ENCODE measurements at regions not wholly inside any gene's neighbourhood (a gene's known extent, or its start where the extent isn't known, plus 50 kb on each side); places are given as distances from the start of the nearest gene placed in this dataset.
"Not testable (repeated sequence)": the region's sequence is repeated elsewhere in the genome, so short reads cannot be mapped to it uniquely, and the experiment has no call there.

DNA sequence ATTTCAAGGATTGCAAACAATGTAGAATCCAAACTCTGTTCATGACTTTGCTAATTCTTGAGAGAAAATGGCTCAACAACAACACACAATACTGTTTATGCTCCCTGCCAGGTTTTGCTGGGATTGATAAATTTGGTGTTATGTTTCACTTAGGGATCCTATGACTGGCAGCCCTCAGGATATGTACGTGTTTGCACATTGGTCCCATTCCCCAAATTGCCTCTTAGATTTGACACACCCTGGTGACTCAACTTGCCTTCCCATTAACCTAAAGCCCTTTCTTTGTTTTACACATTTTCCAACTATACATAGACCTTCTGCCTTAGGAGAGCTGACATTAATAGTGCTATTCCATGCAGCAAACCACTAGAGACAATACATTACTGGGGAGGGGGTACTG lies 809.4 kb upstream of the AMELY start:
- no peak for DNase-seq

DNA sequence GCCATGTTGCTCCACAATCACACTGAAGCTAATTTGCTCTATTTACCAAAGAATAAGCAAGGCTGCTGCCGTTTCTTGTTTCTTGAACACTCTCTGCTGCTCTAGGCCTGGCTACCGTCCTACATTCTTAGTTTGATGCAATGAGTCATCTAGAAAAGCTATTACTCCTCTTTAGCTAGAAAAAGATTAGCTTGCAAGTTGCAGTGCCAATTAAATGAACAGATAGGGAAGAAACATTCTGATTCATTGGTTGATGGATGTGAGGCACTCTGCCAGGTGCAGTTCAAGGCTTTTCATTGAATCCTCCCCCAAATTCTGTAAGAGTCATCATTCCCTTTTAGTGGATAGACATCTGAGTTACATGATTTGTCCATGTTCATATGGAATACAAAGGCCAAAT lies 807.7 kb upstream of the AMELY start:
- no peak for DNase-seq

DNA sequence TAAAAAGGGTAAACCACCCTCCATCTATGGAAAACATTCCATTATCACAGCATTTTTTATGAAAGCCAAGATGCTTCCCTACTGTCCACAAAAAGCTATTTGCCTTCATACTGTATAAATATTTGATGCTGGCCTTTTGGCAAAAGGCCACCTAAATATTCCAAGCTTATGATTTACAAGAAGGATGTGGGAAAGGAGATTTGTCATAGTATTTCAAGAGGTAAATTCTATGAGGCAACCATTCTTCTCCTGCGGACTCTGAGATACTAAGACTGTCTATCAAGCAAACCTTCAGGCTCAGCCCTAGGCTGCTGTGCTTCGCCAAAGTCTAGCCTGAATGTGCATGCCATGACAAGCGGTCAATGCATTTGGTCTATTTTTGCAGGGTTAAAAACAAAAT lies 807.1 kb upstream of the AMELY start:
- no peak for DNase-seq

DNA sequence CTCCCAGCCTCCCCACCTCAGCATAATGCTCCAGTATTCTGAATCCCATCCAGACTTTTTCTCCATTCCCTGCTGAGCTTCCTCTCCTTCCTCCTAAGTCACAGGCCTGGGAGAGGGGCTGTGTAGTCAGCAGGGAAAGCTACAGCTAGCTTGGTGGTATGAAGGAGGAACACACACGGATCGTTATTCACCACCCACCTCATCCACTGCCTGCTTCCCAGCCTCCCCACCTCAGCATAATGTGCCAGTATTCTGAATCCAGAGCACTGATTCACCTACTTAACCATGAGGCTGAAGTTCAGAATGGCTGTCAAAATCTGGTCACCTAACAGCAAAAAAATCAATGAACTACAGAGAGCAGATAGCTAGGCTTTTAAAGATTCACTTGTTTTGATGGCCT lies 806.6 kb upstream of the AMELY start:
- DNase-seq = no peak

DNA sequence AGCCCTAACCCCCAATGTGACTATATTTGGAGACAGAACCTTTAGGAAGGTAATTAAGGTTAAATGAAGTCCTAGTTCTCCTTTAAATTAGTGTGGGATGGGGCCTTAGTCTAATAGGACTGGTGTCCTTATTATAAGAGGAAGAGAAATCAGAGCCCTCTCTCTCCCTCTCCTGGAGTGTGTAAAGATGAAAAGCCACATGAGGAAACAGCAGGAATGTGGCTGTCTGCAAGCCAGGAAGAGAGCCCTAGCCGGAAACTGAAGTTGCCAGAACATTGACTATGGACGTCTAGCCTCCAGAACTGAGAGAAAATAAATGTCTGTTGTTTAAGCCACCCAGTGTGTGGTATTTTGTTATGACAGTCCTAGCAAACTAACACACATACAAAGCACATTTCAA lies 802.9 kb upstream of the AMELY start:
- no peak for DNase-seq

DNA sequence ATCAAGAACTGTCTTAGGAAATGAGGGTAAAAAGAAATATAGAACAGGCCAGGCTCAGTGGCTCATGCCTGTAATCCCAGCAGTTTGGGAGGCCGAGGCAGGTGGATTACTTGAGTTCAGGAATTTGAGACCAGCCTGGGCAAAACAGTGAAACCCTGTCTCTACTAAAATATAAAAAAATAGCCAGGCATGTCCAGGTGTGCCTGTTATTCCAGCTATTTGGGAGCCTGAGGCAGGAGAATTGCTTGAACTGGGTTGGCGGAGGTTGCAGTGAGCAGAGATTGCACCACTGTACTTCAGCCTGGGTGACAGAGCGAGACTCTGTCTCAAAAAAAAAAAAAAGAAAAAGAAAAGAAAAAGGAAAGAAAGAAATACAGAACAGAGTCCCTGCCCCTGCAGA lies 802.2 kb upstream of the AMELY start:
- DNase-seq = not testable (repeated sequence)

DNA sequence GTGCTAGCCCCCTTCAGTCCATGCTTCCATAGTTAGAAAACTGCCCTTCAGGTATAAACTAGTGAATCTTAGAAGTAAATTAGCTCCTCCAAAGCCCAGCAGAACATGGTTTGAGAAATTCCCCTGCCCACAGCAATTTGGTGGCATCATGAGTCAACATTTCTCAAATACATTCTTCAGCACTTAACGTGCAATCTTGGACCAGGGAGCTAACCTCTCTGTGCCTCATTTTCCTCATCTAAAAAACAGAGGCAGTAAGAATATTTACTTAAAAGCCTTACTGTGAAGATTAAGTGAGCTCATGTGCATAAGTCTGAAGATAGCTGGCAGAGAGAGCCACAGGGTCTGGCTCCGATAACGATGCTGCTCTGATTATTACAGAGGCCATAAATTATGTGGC lies 800.7 kb upstream of the AMELY start:
- DNase-seq = no peak

DNA sequence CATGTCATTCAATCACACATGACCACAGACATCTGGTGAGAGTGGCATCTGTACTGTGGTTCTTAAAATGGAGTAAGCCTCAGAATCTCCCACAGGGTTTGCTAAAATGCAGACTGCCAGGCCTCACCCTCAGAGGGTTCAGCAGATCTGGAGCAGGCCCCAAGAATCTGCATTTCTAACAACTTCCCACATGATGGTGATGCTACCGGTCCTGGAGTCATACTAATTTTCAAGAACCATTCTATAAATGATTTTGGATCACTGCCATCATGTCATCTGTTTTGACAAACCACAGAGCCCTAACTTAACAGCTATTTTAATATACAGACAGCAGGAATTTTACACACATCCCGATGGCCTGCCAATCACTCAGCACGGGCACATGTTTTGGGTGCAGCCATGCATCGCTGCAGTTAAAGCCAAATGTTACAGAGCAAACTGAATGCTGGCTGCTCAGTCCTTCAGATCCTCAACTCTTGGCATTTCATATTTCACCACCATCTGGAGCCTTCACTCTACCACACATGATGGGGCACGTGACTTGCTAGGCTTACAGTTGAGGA lies 792.1 kb upstream of the AMELY start:
- no peak for DNase-seq

DNA sequence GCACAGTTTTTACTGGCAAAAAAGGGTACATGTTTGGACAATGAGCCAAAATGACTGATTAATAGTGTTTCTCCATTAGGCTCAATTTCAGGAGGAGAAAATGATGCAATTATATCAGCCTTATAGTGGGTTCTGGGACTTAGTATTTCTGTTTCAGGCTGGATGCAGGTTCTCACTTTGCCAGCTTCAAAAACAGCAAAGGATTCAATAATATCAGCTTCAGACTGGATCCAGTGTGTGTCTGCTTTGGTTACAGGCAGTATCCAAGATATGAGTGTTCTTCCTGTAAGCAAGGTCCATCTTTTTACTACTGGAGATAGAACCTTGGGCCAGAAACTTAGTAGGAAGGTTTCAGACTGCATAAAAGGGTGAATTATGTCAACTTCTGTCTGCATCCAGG lies 790.9 kb upstream of the AMELY start:
- DNase-seq = no peak

DNA sequence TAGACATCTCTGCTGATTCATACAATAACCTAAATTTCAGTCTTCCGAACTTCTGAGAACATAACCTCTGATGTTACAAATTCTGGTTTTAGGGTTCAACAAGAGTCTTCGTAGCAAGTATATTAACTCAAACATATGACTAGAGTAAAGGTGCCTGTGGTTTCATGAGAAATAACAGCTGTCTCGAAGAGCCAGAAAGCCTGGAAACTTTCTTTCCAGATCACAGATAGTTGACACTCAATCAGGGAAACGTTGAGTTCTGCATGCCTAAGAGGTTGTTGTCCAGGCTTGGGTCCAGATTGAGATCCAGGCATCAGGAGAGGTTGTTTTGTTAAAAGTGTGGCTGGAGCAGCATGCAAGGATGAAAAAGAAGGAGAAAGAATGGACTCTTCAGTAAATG lies 790.1 kb upstream of the AMELY start:
- DNase-seq = no peak

DNA sequence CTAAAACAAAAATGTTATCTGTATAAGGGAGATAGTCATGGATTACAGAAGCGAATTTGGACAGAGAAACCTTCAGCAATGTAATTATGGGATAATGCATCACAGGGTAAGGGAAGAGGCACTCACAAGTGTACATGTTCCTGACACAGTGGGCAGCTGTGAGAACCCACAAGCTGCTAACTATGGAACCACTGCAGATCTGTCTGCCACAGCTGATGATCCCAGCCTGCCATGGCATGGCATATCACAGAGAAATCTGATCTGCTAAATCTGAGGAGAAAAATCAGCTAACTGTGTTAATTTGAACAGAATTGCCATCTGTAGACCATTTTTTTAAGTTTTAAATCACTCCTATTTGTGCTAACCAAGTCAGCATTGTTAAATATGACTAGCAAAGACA lies 786.0 kb upstream of the AMELY start:
- no peak for DNase-seq

DNA sequence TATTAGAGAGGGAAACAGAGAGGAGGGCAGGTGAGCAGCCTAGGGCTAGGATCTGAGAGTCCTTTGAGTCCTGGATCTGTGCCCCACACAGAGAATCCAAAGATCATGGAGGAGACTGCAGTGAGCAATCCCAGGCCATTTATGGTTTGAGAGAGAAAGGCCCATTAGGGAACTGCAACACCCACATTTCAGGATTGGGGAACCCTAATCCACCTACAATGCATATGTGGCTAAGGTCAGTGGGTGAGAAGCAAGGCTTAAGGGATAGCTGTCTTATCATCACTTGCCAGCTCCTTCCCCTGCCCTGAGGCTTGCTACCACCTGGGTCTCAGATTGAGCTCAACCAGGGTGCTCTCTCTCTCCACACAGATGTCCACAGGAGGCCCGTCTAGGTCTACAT lies 781.1 kb upstream of the AMELY start:
- DNase-seq = no peak

DNA sequence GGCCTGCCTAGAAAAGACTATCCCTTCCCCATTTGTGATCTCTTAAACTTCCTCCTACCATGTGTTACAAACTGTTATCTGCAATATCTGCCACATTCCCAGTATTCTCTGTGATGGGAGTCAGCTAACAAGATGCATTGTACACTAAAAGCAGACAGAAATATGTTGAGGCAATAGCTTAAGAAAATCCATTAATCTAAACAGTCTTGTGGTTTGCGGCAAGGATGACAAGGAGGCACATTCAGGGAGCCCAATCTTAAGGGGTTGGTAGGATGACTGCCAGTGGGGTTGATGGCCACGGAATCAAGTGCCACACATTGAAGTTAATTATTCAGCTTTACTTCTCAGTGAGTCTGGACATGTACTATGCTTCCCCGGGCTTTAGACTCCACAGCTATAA lies 775.5 kb upstream of the AMELY start:
- no peak for DNase-seq

DNA sequence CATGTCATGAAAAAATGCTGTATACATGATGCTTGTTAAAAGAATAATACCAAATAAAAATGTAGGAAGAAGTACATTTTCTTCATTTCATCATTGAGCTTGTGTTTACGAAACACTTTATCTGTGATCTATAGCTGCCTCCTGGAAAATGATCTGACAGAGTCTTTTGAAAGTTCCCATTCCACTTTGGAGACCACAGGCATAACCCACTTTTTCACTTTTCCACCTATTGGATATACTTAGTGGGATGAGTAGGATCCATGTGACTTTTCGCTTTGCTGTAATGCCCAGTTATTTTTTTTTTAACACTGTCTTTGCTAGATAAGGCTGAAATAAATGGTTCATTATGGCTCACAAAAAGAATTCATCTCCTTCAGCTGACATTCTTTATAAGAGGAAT lies 773.0 kb upstream of the AMELY start:
- DNase-seq = no peak

DNA sequence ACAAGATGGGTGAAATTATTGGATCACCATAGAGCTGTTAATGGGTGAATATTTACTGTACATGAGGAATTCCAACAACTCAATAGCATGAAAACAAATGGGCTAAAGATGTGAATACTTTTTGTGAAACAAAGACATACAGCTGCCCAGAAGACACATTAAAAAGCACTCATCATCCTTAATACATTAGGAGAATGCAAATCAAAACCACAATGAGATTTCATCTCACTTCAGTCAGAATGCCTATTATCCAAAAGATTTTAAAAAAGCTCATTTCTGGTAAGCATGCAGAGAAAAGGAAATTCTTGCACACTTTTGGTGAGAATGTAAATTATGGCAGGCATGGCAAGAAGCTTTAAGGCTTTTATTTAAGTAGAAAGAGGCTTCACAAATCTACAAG lies 770.8 kb upstream of the AMELY start:
- DNase-seq = no peak

DNA sequence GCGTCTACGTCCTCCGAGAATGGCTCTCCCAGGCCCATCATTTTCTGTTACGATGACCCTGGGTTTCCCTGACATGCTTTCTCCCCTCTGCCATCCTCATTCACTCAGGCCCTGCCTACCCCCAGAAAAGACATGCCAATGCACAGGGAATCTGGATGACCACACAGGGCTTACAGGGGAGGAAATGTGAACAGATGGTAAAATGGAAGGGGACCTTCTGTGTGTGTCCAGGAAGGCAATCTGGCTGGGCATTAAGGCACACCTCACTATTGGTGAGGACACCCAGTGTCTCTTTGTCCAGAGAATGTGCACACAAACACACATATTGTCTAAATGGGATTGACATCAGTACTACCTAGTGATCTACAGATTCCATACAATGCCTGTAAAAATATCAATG lies 769.9 kb upstream of the AMELY start:
- DNase-seq = no peak

DNA sequence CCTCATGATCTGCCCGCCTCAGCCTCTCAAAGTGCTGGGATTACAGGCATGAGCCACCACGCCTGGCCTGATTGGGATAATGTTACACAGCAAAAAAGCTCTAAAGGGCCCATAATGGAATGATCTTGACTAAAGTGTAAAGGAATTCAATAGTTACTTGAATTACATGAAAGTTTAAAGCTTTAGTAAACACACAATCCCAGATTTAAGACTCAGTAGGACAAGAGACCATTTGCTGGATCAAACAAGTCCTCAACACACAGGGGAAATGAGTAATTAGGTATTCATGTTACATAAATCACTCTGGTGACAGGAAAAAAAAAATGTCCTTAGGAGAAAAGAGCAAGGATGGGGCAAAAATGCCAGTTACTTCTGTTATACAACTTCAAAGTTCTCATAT lies 762.9 kb upstream of the AMELY start:
- DNase-seq = no peak

DNA sequence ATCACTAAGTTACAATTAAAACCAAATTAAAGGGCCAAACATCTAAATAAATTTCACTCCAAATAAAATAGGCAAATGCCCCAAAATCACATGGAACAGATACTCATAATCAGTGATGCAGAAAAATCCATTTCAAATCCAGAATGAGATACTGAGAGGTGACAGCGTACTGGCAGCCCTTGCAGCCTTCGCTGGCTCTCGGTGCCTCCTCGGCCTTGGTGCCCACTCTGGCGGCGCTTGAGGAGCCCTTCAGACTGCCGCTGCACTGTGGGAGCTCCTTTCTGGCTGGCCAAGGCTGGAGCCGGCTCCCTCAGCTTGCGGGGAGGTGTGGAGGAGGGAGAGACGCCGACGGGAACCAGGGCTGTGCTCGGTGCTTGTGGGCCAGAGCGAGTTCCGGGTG lies 761.2 kb upstream of the AMELY start:
- DNase-seq = no peak

DNA sequence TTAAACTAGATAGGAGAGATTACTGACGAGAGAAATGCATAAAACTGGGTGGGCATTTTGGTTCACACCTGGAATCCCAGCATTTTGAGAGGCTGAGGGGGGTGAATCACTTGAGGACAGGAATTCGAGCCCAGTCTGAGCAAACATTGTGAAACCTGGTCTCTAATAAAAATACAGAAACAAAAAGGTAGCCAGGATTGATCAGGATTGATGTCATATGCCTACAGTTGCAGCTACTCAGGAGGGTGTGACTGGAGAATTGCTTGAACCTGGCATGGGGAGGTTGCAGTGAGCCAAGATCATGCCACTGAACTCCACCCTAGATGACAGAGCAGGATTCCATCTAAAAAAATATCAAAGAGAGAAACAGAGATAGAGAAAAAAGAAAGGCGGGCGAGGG lies 751.7 kb upstream of the AMELY start:
- no peak for DNase-seq

DNA sequence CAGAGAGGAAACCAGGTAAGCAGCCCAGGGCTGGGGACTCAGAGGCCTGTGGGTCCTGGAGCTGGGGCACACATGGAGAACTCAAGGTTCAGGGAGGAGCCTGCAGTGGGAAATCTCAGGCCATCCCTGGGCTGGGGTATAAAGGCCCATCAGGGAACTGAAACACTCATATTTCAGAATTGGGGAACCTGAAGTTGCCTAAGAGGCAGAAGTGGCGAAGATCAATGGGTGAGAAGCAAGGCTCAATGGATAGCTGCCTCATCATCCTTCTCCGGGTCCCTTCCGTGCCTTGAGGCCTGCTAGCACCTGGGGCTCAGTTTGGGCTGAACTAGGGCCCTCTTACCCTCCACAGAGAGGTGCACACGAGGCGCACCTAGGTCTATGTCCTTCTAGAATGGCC lies 747.5 kb upstream of the AMELY start:
- DNase-seq = no peak

DNA sequence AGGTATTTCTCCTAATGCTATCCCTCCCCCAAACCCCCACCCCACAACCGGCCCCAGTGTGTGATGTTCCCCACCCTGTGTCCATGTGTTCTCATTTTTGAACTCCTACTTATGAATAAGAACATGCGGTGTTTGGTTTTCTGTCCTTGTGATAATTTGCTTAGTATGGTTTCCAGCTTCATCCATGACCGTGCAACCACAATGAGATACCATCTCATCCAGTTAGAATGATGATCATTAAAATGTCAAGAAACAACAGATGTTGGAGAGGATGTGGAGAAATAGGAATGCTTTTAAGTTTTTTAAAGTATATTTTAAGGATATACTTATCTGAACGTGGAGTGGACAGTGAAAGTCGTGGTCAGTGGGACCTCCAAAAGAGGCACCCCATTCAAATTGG lies 745.0 kb upstream of the AMELY start:
- no peak for DNase-seq

DNA sequence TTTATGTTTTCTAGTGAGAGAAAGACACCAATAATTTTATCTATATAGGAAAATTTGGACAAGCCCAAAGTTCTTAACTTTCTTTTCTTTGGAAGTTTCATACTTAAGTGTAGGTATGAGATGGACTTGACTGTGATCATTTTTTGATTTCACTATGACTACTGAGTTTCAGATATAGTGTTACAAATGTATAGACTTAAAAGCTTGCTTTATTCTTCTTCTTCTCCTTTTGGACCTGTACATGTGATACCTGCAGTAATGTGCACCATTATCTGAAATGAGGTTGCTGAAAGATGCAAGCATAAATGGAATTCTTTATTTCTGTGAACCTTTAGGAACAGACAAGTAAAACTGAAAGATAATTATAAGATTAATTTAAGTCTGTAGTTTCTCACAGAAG lies 743.4 kb upstream of the AMELY start:
- DNase-seq = no peak

DNA sequence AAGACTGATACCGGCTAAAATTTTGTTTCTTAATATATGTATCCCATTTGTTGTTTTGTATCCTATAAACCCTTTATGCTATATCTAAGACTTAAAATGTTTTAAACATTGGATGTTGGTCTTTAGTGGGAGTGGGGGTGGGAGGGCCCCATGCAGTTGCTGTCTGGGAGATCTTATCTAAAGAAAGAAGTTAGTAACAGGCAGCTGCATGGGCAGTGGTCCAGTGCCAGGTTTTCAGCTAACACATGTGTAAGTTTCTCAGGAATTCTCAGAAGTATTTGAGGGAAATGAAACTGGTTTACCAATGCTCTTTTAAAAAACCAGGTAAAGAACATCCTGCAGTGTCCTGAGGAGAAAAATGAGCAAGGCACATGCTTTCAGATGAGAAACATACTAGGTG lies 738.3 kb upstream of the AMELY start:
- not testable (repeated sequence) for DNase-seq
